NT2/D1 (cell line): ENCODE measurements at regions not wholly inside any gene's neighbourhood (a gene's known extent, or its start where the extent isn't known, plus 50 kb on each side); places are given as distances from the start of the nearest gene placed in this dataset.

Experiments used
- SUZ12 ChIP-seq: IDR thresholded peaks from 2 replicates; pipeline ENCODE4 v1.6.1; 2011; ENCODE audit not compliant: insufficient read length, insufficient read depth; ENCODE audit errors: extremely low read depth
- YY1 ChIP-seq: IDR thresholded peaks from 2 replicates; pipeline ENCODE4 v1.6.1; 2011; ENCODE audit not compliant: insufficient read length, insufficient read depth
- ZNF274 ChIP-seq: IDR thresholded peaks from 2 replicates; pipeline ENCODE4 v1.6.1; 2011; ENCODE audit warnings: mild to moderate bottlenecking, low read depth, low read length

GRCh38 chr12:116338064-116338846 lies 60.8 kb upstream of the MED13L start:
- TF ChIP-seq ZNF274 (no peak), YY1 (no peak), SUZ12 (no peak)
